GM12878 (cell line): ENCODE measurements at regions not wholly inside any gene's neighbourhood (a gene's known extent, or its start where the extent isn't known, plus 50 kb on each side); places are given as distances from the start of the nearest gene placed in this dataset.
A peak's percentile ranks its signal among the peaks of the same experiment; 100 is the strongest.

ENCODE experiments used
- ATAC-seq: fragments of 200-7000 bp; cut with Tn5 transposase; 3 replicates; pipeline ENCODE4 v1.9.1; 2020; ENCODE audit warnings: mild to moderate bottlenecking, moderate library complexity
- BruUV-seq: library from RNA; stranded (reverse); fragments of 400-500 nt; replicated peaks from 2 replicates; lab custom pipeline; 2021; lab: Mats Ljungman, UMichigan
- CTCF ChIA-PET: fragments of 300-600 bp; sonication (Branson Sonifier 250); formaldehyde crosslinking; extraction: SDS; loops from one replicate; lab custom pipeline; 2021; ENCODE audit warnings: inconsistent platforms; lab: Yijun Ruan, JAX
- POLR2A ChIA-PET: fragments of 350-600 bp; formaldehyde crosslinking; extraction: SDS; loops from one replicate; lab custom pipeline; 2021; ENCODE audit warnings: inconsistent platforms; lab: Charles Lee
- RAD21 ChIA-PET: fragments of 300-600 bp; sonication (Branson Sonifier 250); formaldehyde crosslinking; loops from one replicate; lab custom pipeline; 2023; ENCODE audit warnings: antibody characterized with exemption; ENCODE audit not compliant: unreplicated experiment; lab: Charles Lee
- SMC1A ChIA-PET: fragments of 300-600 bp; sonication (Branson Sonifier 250); formaldehyde crosslinking; loops from one replicate; lab custom pipeline; 2023; ENCODE audit not compliant: unreplicated experiment, uncharacterized antibody; lab: Charles Lee
- DNase-seq: peaks from one replicate; pipeline ENCODE4 v3.0.0-alpha.2; 2011; ENCODE audit warnings: low read depth, low spot score
- FAIRE-seq: peaks from 3 replicates; lab custom pipeline; 2011; peaks lifted over from hg19 to GRCh38; lab: Jason Lieb, UNC
- H2AFZ ChIP-seq: 2 replicates; pipeline ENCODE4 v1.6.0; 2011; ENCODE audit warnings: low read depth, low read length, control low read depth; ENCODE audit not compliant: control insufficient read depth
- H3K27ac ChIP-seq: 2 replicates; pipeline ENCODE4 v1.5.1; 2011; ENCODE audit warnings: control low read depth; ENCODE audit not compliant: control insufficient read depth, insufficient read depth
- H3K27me3 ChIP-seq, 2 experiments: replicated peaks in 1 of 2; 2 replicates each; pipeline versions ENCODE4 v1.6.0 to v1.6.1; 2011; ENCODE audit warnings: low read length in 1 of 2; ENCODE audit not compliant: control insufficient read depth in 2 of 2, insufficient read depth in 2 of 2
- H3K36me3 ChIP-seq, 2 experiments: 2 replicates each; pipeline ENCODE4 v1.5.1; 2011; ENCODE audit warnings: low read length in 1 of 2; ENCODE audit not compliant: control insufficient read depth in 2 of 2, insufficient read depth in 2 of 2
- H3K4me1 ChIP-seq: 2 replicates; pipeline ENCODE4 v1.6.1; 2011; ENCODE audit warnings: mild to moderate bottlenecking, low read length, moderate library complexity, mixed read lengths; ENCODE audit not compliant: control insufficient read depth, insufficient read depth
- H3K4me2 ChIP-seq: 2 replicates; pipeline ENCODE4 v1.6.0; 2011; ENCODE audit warnings: control low read depth; ENCODE audit not compliant: control insufficient read depth, insufficient read depth
- H3K4me3 ChIP-seq: fragments of 200-600 bp; sonication (generic); 2 replicates; pipeline ENCODE4 v1.5.1; 2016
- H3K79me2 ChIP-seq: 2 replicates; pipeline ENCODE4 v1.6.0; 2011; ENCODE audit warnings: low read length; ENCODE audit not compliant: control insufficient read depth, insufficient read depth
- H3K9ac ChIP-seq: 2 replicates; pipeline ENCODE4 v1.8.0; 2011; ENCODE audit warnings: low read length, control low read depth, mixed read lengths; ENCODE audit not compliant: control insufficient read depth, insufficient read depth
- H3K9me3 ChIP-seq: replicated peaks from 3 replicates; pipeline ENCODE4 v1.5.1; 2011; ENCODE audit warnings: mild to moderate bottlenecking, low read length; ENCODE audit not compliant: control insufficient read depth, insufficient read depth
- H4K20me1 ChIP-seq: 2 replicates; pipeline ENCODE4 v1.6.0; 2011; ENCODE audit not compliant: control insufficient read depth, insufficient read depth
- BHLHE40 ChIP-seq, 2 experiments: fragments of 450-650 bp in 1 of 2; IDR thresholded peaks; 2 replicates each; pipeline ENCODE4 v1.6.1; 2011 to 2017; ENCODE audit warnings: low read depth in 2 of 2, borderline replicate concordance in 1 of 2, improper control_type of control experiment in 1 of 2, low read length in 1 of 2, mild to moderate bottlenecking in 1 of 2
- IKZF1 ChIP-seq: fragments of 450-650 bp; conservative IDR thresholded peaks from 2 replicates; pipeline ENCODE4 v1.6.1; 2017; ENCODE audit warnings: antibody characterized with exemption, mild to moderate bottlenecking
- MTA2 ChIP-seq: fragments of 450-650 bp; IDR thresholded peaks from 2 replicates; pipeline ENCODE4 v1.6.1; 2016; ENCODE audit warnings: low read depth, mild to moderate bottlenecking, moderate library complexity
- POLR2A ChIP-seq: IDR thresholded peaks from 2 replicates; pipeline ENCODE4 v1.6.1; 2011; ENCODE audit warnings: low read depth, mild to moderate bottlenecking, low read length
- RUNX3 ChIP-seq: IDR thresholded peaks from 2 replicates; pipeline ENCODE4 v1.6.1; 2012; ENCODE audit warnings: low read length, inconsistent platforms
- SPI1 ChIP-seq: IDR thresholded peaks from 2 replicates; pipeline ENCODE4 v1.6.1; 2011; ENCODE audit warnings: low read depth, mild to moderate bottlenecking, low read length, moderate library complexity, borderline replicate concordance; ENCODE audit not compliant: insufficient read depth
- STAT3 ChIP-seq: IDR thresholded peaks from 2 replicates; pipeline ENCODE4 v1.6.1; 2011; ENCODE audit warnings: low read depth, low read length, improper control_type of control experiment
- WGBS: methylation state at CpG from one replicate; pipeline ENCODE4 v1.1.6; 2016; ENCODE audit warnings: low lambda C conversion rate; ENCODE audit not compliant: insufficient replicate concordance, insufficient coverage; ENCODE audit errors: missing lambda C conversion rate; 5-methylcytosine and 5-hydroxymethylcytosine counted together
- in situ Hi-C: fragments of 300-500 bp; cut with MboI; formaldehyde crosslinking; loops from 9 replicates; pipeline ENCODE4 v1.14.3; 2018; ENCODE audit warnings: mixed read lengths
- intact Hi-C: fragments of 100-400 bp; cut with micrococcal nuclease; formaldehyde crosslinking; loops from one replicate; pipeline ENCODE4 v1.14.2; 2022; ENCODE audit not compliant: unreplicated experiment

- H3K9ac ChIP-seq = no peak overlapping the region
- intact Hi-C loops = no loop called here
- ChIA-PET SMC1A (interaction anchor here (1.0 kb wide), 1 partner anchor 11 kb away, joined by 3 read pairs; no protein-coding TSS in a partner anchor), RAD21 (no interaction called here), CTCF (no interaction called here), POLR2A (no interaction called here)
- H3K4me1 ChIP-seq = peaks cover 10% of the 10 kb centered on the region
- H3K27ac ChIP-seq = no peak overlapping the region
- 0 out of 2 replicates have a peak overlapping the region, but pooled peaks have one; percentile 35 for H3K4me2 ChIP-seq
- no peaks in the 10 kb centered on the region for H3K9me3 ChIP-seq
- H4K20me1 ChIP-seq = no peaks in the 10 kb centered on the region
- BruUV-seq = no TSS peak
- WGBS = 11% methylated on average over 5 of the region's 5 CpGs
- in situ Hi-C loops = no loop called here
- H3K79me2 ChIP-seq = no peaks in the 10 kb centered on the region
- H2AFZ ChIP-seq = no peak overlapping the region
- no peak overlapping the region; the same call in 1 of the 2 replicates for H3K4me3 ChIP-seq
- no peak for DNase-seq
- no peaks in the 10 kb centered on the region for H3K27me3 ChIP-seq
- H3K36me3 ChIP-seq = no peaks in the 10 kb centered on the region
- peak; percentile 64 for ATAC-seq
- no peak for FAIRE-seq
- no peak for TF ChIP-seq POLR2A
- peak; percentile 91 for TF ChIP-seq SPI1
- peak; percentile 20; the same call in 1 of the 2 replicates for TF ChIP-seq RUNX3
- peak; percentile 17; the same call in 1 of the 2 replicates for TF ChIP-seq MTA2
- peak; percentile 22 to 54; a peak in 1 of 4 replicates for TF ChIP-seq BHLHE40 (IDR thresholded peaks at IDR 0.05; ENCODE audit: borderline replicate concordance in 1 of 2, low read depth in 2 of 2, low read length in 1 of 2)
- 0 out of 2 replicates have a peak, but pooled peaks have one; percentile 14 for TF ChIP-seq IKZF1
- no peak for TF ChIP-seq STAT3
These were observed 290.5 kb upstream of the KYNU start for GRCh38 chr2:142586693-142587580.
